Trophoblast cell (in vitro differentiated cells and primary cell): ENCODE measurements at regions not wholly inside any gene's neighbourhood (a gene's known extent, or its start where the extent isn't known, plus 50 kb on each side); places are given as distances from the start of the nearest gene placed in this dataset.

Source experiments
- DNase-seq, 2 donors: peaks; one replicate each; pipeline ENCODE4 v3.0.0-alpha.2; 2016
- H2AFZ ChIP-seq: 2 replicates; pipeline ENCODE4 v1.6.1; 2013; ENCODE audit warnings: low read length, moderate library complexity, mild to moderate bottlenecking; ENCODE audit not compliant: insufficient read depth, poor library complexity
- H2AK5ac ChIP-seq: 2 replicates; pipeline ENCODE4 v1.6.1; 2013; ENCODE audit warnings: mild to moderate bottlenecking, low read length
- H2BK120ac ChIP-seq: 2 replicates; pipeline ENCODE4 v1.6.1; 2013; ENCODE audit warnings: low read length, mild to moderate bottlenecking, moderate library complexity; ENCODE audit not compliant: insufficient read depth, poor library complexity
- H2BK12ac ChIP-seq: 2 replicates; pipeline ENCODE4 v1.6.1; 2013; ENCODE audit warnings: mild to moderate bottlenecking, low read length, moderate library complexity
- H2BK5ac ChIP-seq: 2 replicates; pipeline ENCODE4 v1.6.1; 2013; ENCODE audit warnings: low read length, low read depth, moderate library complexity, mild to moderate bottlenecking; ENCODE audit not compliant: poor library complexity
- H3K14ac ChIP-seq: 2 replicates; pipeline ENCODE4 v1.6.1; 2013; ENCODE audit warnings: mild to moderate bottlenecking, low read length
- H3K18ac ChIP-seq: 2 replicates; pipeline ENCODE4 v1.6.1; 2013; ENCODE audit warnings: mild to moderate bottlenecking, low read length
- H3K23ac ChIP-seq: 2 replicates; pipeline ENCODE4 v1.6.1; 2013; ENCODE audit warnings: low read length
- H3K27ac ChIP-seq: 2 replicates; pipeline ENCODE4 v1.5.1; 2013; ENCODE audit warnings: low read depth, mild to moderate bottlenecking, inconsistent platforms, low read length, moderate library complexity
- H3K27me3 ChIP-seq: 2 replicates; pipeline ENCODE4 v1.6.1; 2013; ENCODE audit warnings: inconsistent platforms, mild to moderate bottlenecking, low read length, moderate library complexity; ENCODE audit not compliant: insufficient read depth
- H3K36me3 ChIP-seq, 2 experiments: 1 replicate in 1 of 2; 2 replicates in 1 of 2; pipeline ENCODE4 v1.6.1; 2013; ENCODE audit warnings: low read length in 2 of 2, mild to moderate bottlenecking in 2 of 2, moderate library complexity in 1 of 2; ENCODE audit not compliant: insufficient read depth in 2 of 2, control insufficient read depth in 1 of 2
- H3K4ac ChIP-seq: 2 replicates; pipeline ENCODE4 v1.6.1; 2013; ENCODE audit warnings: low read depth, mild to moderate bottlenecking, low read length, moderate library complexity
- H3K4me1 ChIP-seq, 2 experiments: 1 replicate in 1 of 2; 2 replicates in 1 of 2; pipeline ENCODE4 v1.6.1; 2013; ENCODE audit warnings: low read length in 2 of 2, mild to moderate bottlenecking in 2 of 2, moderate library complexity in 1 of 2; ENCODE audit not compliant: insufficient read depth in 2 of 2, control insufficient read depth in 1 of 2
- H3K4me2 ChIP-seq: 2 replicates; pipeline ENCODE4 v1.6.1; 2013; ENCODE audit warnings: inconsistent platforms, mild to moderate bottlenecking, low read length, moderate library complexity
- H3K4me3 ChIP-seq: 2 replicates; pipeline ENCODE4 v1.5.1; 2013; ENCODE audit warnings: mild to moderate bottlenecking, low read depth, low read length, inconsistent platforms
- H3K79me1 ChIP-seq: one replicate; pipeline ENCODE4 v1.6.1; 2013; ENCODE audit warnings: low read length
- H3K79me2 ChIP-seq: 2 replicates; pipeline ENCODE4 v1.6.1; 2013; ENCODE audit warnings: low read length, mild to moderate bottlenecking; ENCODE audit not compliant: control insufficient read depth, insufficient read depth, poor library complexity
- H3K9ac ChIP-seq: 2 replicates; pipeline ENCODE4 v1.6.1; 2013; ENCODE audit warnings: mild to moderate bottlenecking, low read length
- H3K9me3 ChIP-seq: 2 replicates; pipeline ENCODE4 v1.6.1; 2013; ENCODE audit warnings: low read depth, mild to moderate bottlenecking, control low read depth, inconsistent platforms, low read length; ENCODE audit not compliant: insufficient read depth
- H4K12ac ChIP-seq: 2 replicates; pipeline ENCODE4 v1.6.1; 2013; ENCODE audit warnings: low read depth, mild to moderate bottlenecking, low read length, moderate library complexity
- H4K8ac ChIP-seq: 2 replicates; pipeline ENCODE4 v1.6.1; 2013; ENCODE audit warnings: low read depth, mild to moderate bottlenecking, low read length, moderate library complexity
- H4K91ac ChIP-seq: one replicate; pipeline ENCODE4 v1.6.1; 2013; ENCODE audit warnings: low read depth, mild to moderate bottlenecking, low read length, moderate library complexity
- WGBS: extraction: QIAGEN DNeasy Blood & Tissue Kit; methylation state at CpG from one replicate; pipeline ENCODE4 v1.1.7; 2013; ENCODE audit warnings: missing lambda C conversion rate; ENCODE audit not compliant: insufficient read length, insufficient coverage; ENCODE audit errors: extremely low coverage; 5-methylcytosine and 5-hydroxymethylcytosine counted together

- Histone ChIP-seq H3K9ac (no peak overlapping the region), H2AK5ac (no peak overlapping the region), H2BK5ac (no peak overlapping the region), H3K14ac (no peak overlapping the region), H4K12ac (no peak overlapping the region), H3K79me1 (no peaks in the 10 kb centered on the region), H2BK12ac (no peak overlapping the region), H3K9me3 (no peaks in the 10 kb centered on the region), H3K4ac (no peak overlapping the region), H3K18ac (no peak overlapping the region), H3K4me3 (no peak overlapping the region), H3K27ac (no peak overlapping the region), H3K79me2 (no peaks in the 10 kb centered on the region), H2BK120ac (no peak overlapping the region), H4K91ac (no peak overlapping the region), H4K8ac (no peak overlapping the region), H3K4me2 (no peak overlapping the region), H3K23ac (no peak overlapping the region), H3K27me3 (no peaks in the 10 kb centered on the region), H3K4me1 (no peaks in the 10 kb centered on the region), H3K36me3 (no peaks in the 10 kb centered on the region), H2AFZ (no peak overlapping the region)
- no CpG with 5 or more reads among the region's 2 CpGs for WGBS
- DNase-seq = no peak
Measured at GRCh38 chr9:80945436-80945835, 743.9 kb downstream of the TLE1 start.

- Histone ChIP-seq H2BK120ac (no peak overlapping the region), H3K27me3 (no peaks in the 10 kb centered on the region), H3K4me3 (no peak overlapping the region), H3K18ac (no peak overlapping the region), H3K79me1 (no peaks in the 10 kb centered on the region), H3K4ac (no peak overlapping the region), H3K27ac (no peak overlapping the region), H3K9me3 (no peaks in the 10 kb centered on the region), H3K23ac (no peak overlapping the region), H4K12ac (no peak overlapping the region), H4K8ac (no peak overlapping the region), H3K4me2 (no peak overlapping the region), H2AK5ac (no peak overlapping the region), H3K36me3 (no peaks in the 10 kb centered on the region), H2BK12ac (no peak overlapping the region), H2AFZ (no peak overlapping the region), H3K4me1 (no peaks in the 10 kb centered on the region), H3K9ac (no peak overlapping the region), H2BK5ac (no peak overlapping the region), H3K79me2 (no peaks in the 10 kb centered on the region), H4K91ac (no peak overlapping the region), H3K14ac (no peak overlapping the region)
- no CpG with 5 or more reads among the region's 1 CpG for WGBS
- no peak for DNase-seq
Measured at GRCh38 chr9:80937645-80938044, 751.7 kb downstream of the TLE1 start.

- Histone ChIP-seq H2BK120ac (no peak overlapping the region), H4K12ac (no peak overlapping the region), H3K4me2 (no peak overlapping the region), H3K23ac (no peak overlapping the region), H3K4ac (no peak overlapping the region), H2AFZ (no peak overlapping the region), H4K91ac (no peak overlapping the region), H3K9ac (no peak overlapping the region), H3K27ac (no peak overlapping the region), H3K9me3 (no peaks in the 10 kb centered on the region), H3K4me3 (no peak overlapping the region), H3K14ac (no peak overlapping the region), H3K4me1 (no peaks in the 10 kb centered on the region), H2BK12ac (no peak overlapping the region), H2AK5ac (no peak overlapping the region), H3K27me3 (no peaks in the 10 kb centered on the region), H4K8ac (no peak overlapping the region), H2BK5ac (no peak overlapping the region), H3K79me2 (no peaks in the 10 kb centered on the region), H3K36me3 (no peaks in the 10 kb centered on the region), H3K18ac (no peak overlapping the region), H3K79me1 (no peaks in the 10 kb centered on the region)
- WGBS = no CpG with 5 or more reads among the region's 3 CpGs
- no peak for DNase-seq
Measured at GRCh38 chr9:80934095-80934494, 755.3 kb downstream of the TLE1 start.

GRCh38 chr9:80932947-80933780 is 756.2 kb downstream of the TLE1 start:
- no peak overlapping the region for H2BK12ac ChIP-seq
- no peak overlapping the region for H3K23ac ChIP-seq
- H3K4me2 ChIP-seq = no peak overlapping the region
- no peaks in the 10 kb centered on the region for H3K4me1 ChIP-seq
- no CpG with 5 or more reads among the region's 7 CpGs for WGBS
- H4K91ac ChIP-seq = no peak overlapping the region
- H3K4me3 ChIP-seq = no peak overlapping the region
- no peaks in the 10 kb centered on the region for H3K27me3 ChIP-seq
- no peaks in the 10 kb centered on the region for H3K79me1 ChIP-seq
- H3K14ac ChIP-seq = no peak overlapping the region
- no peak for DNase-seq
- H3K27ac ChIP-seq = no peak overlapping the region
- H4K12ac ChIP-seq = no peak overlapping the region
- H3K36me3 ChIP-seq = no peaks in the 10 kb centered on the region
- H3K9ac ChIP-seq = no peak overlapping the region
- no peaks in the 10 kb centered on the region for H3K79me2 ChIP-seq
- H3K9me3 ChIP-seq = no peaks in the 10 kb centered on the region
- H4K8ac ChIP-seq = no peak overlapping the region
- no peak overlapping the region for H2AFZ ChIP-seq
- H3K18ac ChIP-seq = no peak overlapping the region
- no peak overlapping the region for H2BK120ac ChIP-seq
- no peak overlapping the region for H2AK5ac ChIP-seq
- H2BK5ac ChIP-seq = no peak overlapping the region
- no peak overlapping the region for H3K4ac ChIP-seq
